Keratinocyte (primary cell): ENCODE measurements at regions not wholly inside any gene's neighbourhood (a gene's known extent, or its start where the extent isn't known, plus 50 kb on each side); places are given as distances from the start of the nearest gene placed in this dataset.

Experiments used
- DNase-seq: peaks from one replicate; pipeline ENCODE4 v3.0.0-alpha.2; 2011; ENCODE audit warnings: low read depth, missing footprints, low spot score
- FAIRE-seq: peaks from 2 replicates; lab custom pipeline; 2011; peaks lifted over from hg19 to GRCh38; lab: Jason Lieb, UNC
- H2AFZ ChIP-seq: 2 replicates; pipeline ENCODE4 v1.6.0; 2012; ENCODE audit warnings: low read length, control low read depth, inconsistent platforms; ENCODE audit not compliant: control insufficient read depth
- H3K27ac ChIP-seq: 2 replicates; pipeline ENCODE4 v1.5.1; 2011; ENCODE audit warnings: low read length; ENCODE audit not compliant: control insufficient read depth, insufficient read depth
- H3K27me3 ChIP-seq: 3 replicates; pipeline ENCODE4 v1.6.0; 2011; ENCODE audit warnings: low read length; ENCODE audit not compliant: control insufficient read depth, insufficient read depth; ENCODE audit errors: extremely low read depth
- H3K36me3 ChIP-seq, 2 experiments: 2 replicates in 1 of 2; 3 replicates in 1 of 2; pipeline ENCODE4 v1.5.1; 2011; ENCODE audit warnings: low read length in 2 of 2, mild to moderate bottlenecking in 1 of 2; ENCODE audit not compliant: control insufficient read depth in 2 of 2, insufficient read depth in 2 of 2; ENCODE audit errors: extremely low read depth in 1 of 2
- H3K4me1 ChIP-seq: 3 replicates; pipeline ENCODE4 v1.5.1; 2011; ENCODE audit warnings: low read length; ENCODE audit not compliant: control insufficient read depth, insufficient read depth; ENCODE audit errors: extremely low read depth
- H3K4me2 ChIP-seq: 3 replicates; pipeline ENCODE4 v1.6.0; 2011; ENCODE audit warnings: low read depth, low read length; ENCODE audit not compliant: control insufficient read depth, insufficient read depth; ENCODE audit errors: extremely low read depth
- H3K4me3 ChIP-seq, 3 experiments: fragments of 200-600 bp in 1 of 3; sonication (generic) in 1 of 3; 2 replicates in 2 of 3; 3 replicates in 1 of 3; pipeline ENCODE4 v1.5.1; 2011 to 2016; ENCODE audit warnings: low read length in 3 of 3, mild to moderate bottlenecking in 3 of 3, control low read depth in 2 of 3, inconsistent platforms in 1 of 3, low read depth in 1 of 3, mixed read lengths in 1 of 3, mixed run types in 1 of 3, moderate library complexity in 1 of 3; ENCODE audit not compliant: control insufficient read depth in 2 of 3, insufficient read depth in 2 of 3; ENCODE audit errors: extremely low read depth in 1 of 3
- H3K79me2 ChIP-seq: 2 replicates; pipeline ENCODE4 v1.6.0; 2012; ENCODE audit warnings: low read length; ENCODE audit not compliant: control insufficient read depth, insufficient read depth
- H3K9ac ChIP-seq: 3 replicates; pipeline ENCODE4 v1.6.0; 2011; ENCODE audit warnings: low read length; ENCODE audit not compliant: control insufficient read depth, insufficient read depth; ENCODE audit errors: extremely low read depth
- H3K9me1 ChIP-seq: 3 replicates; pipeline ENCODE4 v1.6.0; 2011; ENCODE audit warnings: low read length; ENCODE audit not compliant: control insufficient read depth, insufficient read depth; ENCODE audit errors: extremely low read depth
- H3K9me3 ChIP-seq: 2 replicates; pipeline ENCODE4 v1.5.1; 2012; ENCODE audit warnings: low read depth, low read length; ENCODE audit not compliant: control insufficient read depth
- H4K20me1 ChIP-seq: 3 replicates; pipeline ENCODE4 v1.6.0; 2011; ENCODE audit warnings: low read length; ENCODE audit not compliant: control insufficient read depth, insufficient read depth; ENCODE audit errors: extremely low read depth
- EZH2 ChIP-seq: IDR thresholded peaks from one replicate; pipeline ENCODE4 v1.6.1; 2012; ENCODE audit warnings: inconsistent platforms, mild to moderate bottlenecking, low read length, moderate library complexity
- dilution Hi-C: fragments of 300-500 bp; cut with MboI; formaldehyde crosslinking; loops from one replicate; pipeline ENCODE4 v1.7.0; 2020; ENCODE audit warnings: low sequenced_read_pairs; ENCODE audit not compliant: extremely low pct_ligation_motif_present
- TF ChIP-seq, protein P1 (sequence below), 3 experiments: IDR thresholded peaks in 1 of 3; conservative IDR thresholded peaks in 1 of 3; optimal IDR thresholded peaks in 1 of 3; 2 replicates in 2 of 3; 3 replicates in 1 of 3; pipeline versions ENCODE3 to v1.5.1; 2011; ENCODE audit warnings: low read length in 3 of 3, mild to moderate bottlenecking in 3 of 3, moderate library complexity in 2 of 3, control low read depth in 1 of 3, inconsistent platforms in 1 of 3; ENCODE audit not compliant: insufficient read depth in 2 of 3; ENCODE audit errors: extremely low read depth in 1 of 3

DNA sequence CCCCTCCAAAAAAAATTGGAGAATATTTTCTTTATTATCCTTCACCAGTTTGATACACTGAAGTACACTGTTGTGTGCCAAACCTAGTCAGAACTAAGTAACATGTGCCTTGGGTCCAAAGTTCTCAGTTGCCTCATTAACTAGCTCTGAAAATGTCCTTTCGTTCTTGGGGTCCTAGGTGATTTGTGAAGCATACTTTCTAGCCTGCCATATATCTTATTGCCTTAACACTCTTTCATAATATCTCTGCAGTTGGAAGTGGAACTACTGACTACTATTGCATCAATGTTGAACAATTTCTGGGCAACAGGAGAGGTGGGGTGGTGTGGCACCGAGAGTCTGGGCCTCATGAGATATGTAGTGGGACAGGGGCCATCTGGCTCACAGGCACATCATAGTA, 592.9 kb upstream of the FBXO33 start:
- no peak overlapping the region for H3K9ac ChIP-seq
- H3K9me1 ChIP-seq = no peaks in the 10 kb centered on the region
- dilution Hi-C loops = no loop called here
- H3K36me3 ChIP-seq = no peaks in the 10 kb centered on the region
- no peak overlapping the region for H3K4me3 ChIP-seq
- H3K27me3 ChIP-seq = no peaks in the 10 kb centered on the region
- DNase-seq (no peak), FAIRE-seq (no peak)
- H3K79me2 ChIP-seq = no peaks in the 10 kb centered on the region
- H4K20me1 ChIP-seq = no peaks in the 10 kb centered on the region
- TF ChIP-seq, protein P1, sequence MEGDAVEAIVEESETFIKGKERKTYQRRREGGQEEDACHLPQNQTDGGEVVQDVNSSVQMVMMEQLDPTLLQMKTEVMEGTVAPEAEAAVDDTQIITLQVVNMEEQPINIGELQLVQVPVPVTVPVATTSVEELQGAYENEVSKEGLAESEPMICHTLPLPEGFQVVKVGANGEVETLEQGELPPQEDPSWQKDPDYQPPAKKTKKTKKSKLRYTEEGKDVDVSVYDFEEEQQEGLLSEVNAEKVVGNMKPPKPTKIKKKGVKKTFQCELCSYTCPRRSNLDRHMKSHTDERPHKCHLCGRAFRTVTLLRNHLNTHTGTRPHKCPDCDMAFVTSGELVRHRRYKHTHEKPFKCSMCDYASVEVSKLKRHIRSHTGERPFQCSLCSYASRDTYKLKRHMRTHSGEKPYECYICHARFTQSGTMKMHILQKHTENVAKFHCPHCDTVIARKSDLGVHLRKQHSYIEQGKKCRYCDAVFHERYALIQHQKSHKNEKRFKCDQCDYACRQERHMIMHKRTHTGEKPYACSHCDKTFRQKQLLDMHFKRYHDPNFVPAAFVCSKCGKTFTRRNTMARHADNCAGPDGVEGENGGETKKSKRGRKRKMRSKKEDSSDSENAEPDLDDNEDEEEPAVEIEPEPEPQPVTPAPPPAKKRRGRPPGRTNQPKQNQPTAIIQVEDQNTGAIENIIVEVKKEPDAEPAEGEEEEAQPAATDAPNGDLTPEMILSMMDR (optimal IDR thresholded peaks at IDR 0.05 in 1 of 3, IDR thresholded peaks at IDR 0.05 in 1 of 3, conservative IDR thresholded peaks at IDR 0.05 in 1 of 3; ENCODE audit: extremely low read depth in 1 of 3, insufficient read depth in 2 of 3, low read length in 3 of 3) = no peak
- TF ChIP-seq EZH2 = no peak
- H3K9me3 ChIP-seq = no peaks in the 10 kb centered on the region
- no peak overlapping the region for H3K4me2 ChIP-seq
- H3K27ac ChIP-seq = no peak overlapping the region
- H3K4me1 ChIP-seq = no peaks in the 10 kb centered on the region
- no peak overlapping the region for H2AFZ ChIP-seq

- H3K9ac ChIP-seq = no peak overlapping the region
- DNase-seq (no peak), FAIRE-seq (no peak)
- no peak overlapping the region for H3K4me2 ChIP-seq
- no peaks in the 10 kb centered on the region for H3K36me3 ChIP-seq
- H3K9me1 ChIP-seq = no peaks in the 10 kb centered on the region
- H3K27me3 ChIP-seq = no peaks in the 10 kb centered on the region
- H3K79me2 ChIP-seq = no peaks in the 10 kb centered on the region
- no peaks in the 10 kb centered on the region for H4K20me1 ChIP-seq
- no peak overlapping the region for H2AFZ ChIP-seq
- H3K27ac ChIP-seq = no peak overlapping the region
- dilution Hi-C loops = no loop called here
- H3K4me1 ChIP-seq = no peaks in the 10 kb centered on the region
- no peak for TF ChIP-seq EZH2
- TF ChIP-seq, protein P1 (optimal IDR thresholded peaks at IDR 0.05 in 1 of 3, IDR thresholded peaks at IDR 0.05 in 1 of 3, conservative IDR thresholded peaks at IDR 0.05 in 1 of 3; ENCODE audit: extremely low read depth in 1 of 3, insufficient read depth in 2 of 3, low read length in 3 of 3) = no peak
- no peaks in the 10 kb centered on the region for H3K9me3 ChIP-seq
- no peak overlapping the region for H3K4me3 ChIP-seq
Measured at GRCh38 chr14:40010961-40011360, 578.7 kb upstream of the FBXO33 start.
